NT2/D1 (cell line): ENCODE measurements at regions not wholly inside any gene's neighbourhood (a gene's known extent, or its start where the extent isn't known, plus 50 kb on each side); places are given as distances from the start of the nearest gene placed in this dataset.

Experiments
- DNase-seq: peaks from one replicate; pipeline ENCODE4 v3.0.0-alpha.2; 2011; ENCODE audit warnings: low read depth, low spot score
- H3K27me3 ChIP-seq: 2 replicates; pipeline ENCODE4 v1.6.0; 2011; ENCODE audit warnings: mild to moderate bottlenecking; ENCODE audit not compliant: insufficient read length, insufficient read depth
- H3K36me3 ChIP-seq: 2 replicates; pipeline ENCODE4 v1.6.1; 2011; ENCODE audit warnings: mild to moderate bottlenecking, low read length, mixed read lengths; ENCODE audit not compliant: insufficient read depth, insufficient read length
- H3K4me1 ChIP-seq: 2 replicates; pipeline ENCODE4 v1.5.1; 2011; ENCODE audit not compliant: insufficient read depth, insufficient read length
- H3K4me3 ChIP-seq: 2 replicates; pipeline ENCODE4 v1.5.1; 2011; ENCODE audit warnings: low read depth; ENCODE audit not compliant: insufficient read length
- H3K9ac ChIP-seq: 2 replicates; pipeline ENCODE4 v1.6.0; 2011; ENCODE audit warnings: low read depth; ENCODE audit not compliant: insufficient read length
- H3K9me3 ChIP-seq: 2 replicates; pipeline ENCODE4 v1.5.1; 2011; ENCODE audit warnings: mild to moderate bottlenecking, low read length; ENCODE audit not compliant: insufficient read depth
- SUZ12 ChIP-seq: IDR thresholded peaks from 2 replicates; pipeline ENCODE4 v1.6.1; 2011; ENCODE audit not compliant: insufficient read length, insufficient read depth; ENCODE audit errors: extremely low read depth
- YY1 ChIP-seq: IDR thresholded peaks from 2 replicates; pipeline ENCODE4 v1.6.1; 2011; ENCODE audit not compliant: insufficient read length, insufficient read depth
- ZNF274 ChIP-seq: IDR thresholded peaks from 2 replicates; pipeline ENCODE4 v1.6.1; 2011; ENCODE audit warnings: mild to moderate bottlenecking, low read depth, low read length

DNA sequence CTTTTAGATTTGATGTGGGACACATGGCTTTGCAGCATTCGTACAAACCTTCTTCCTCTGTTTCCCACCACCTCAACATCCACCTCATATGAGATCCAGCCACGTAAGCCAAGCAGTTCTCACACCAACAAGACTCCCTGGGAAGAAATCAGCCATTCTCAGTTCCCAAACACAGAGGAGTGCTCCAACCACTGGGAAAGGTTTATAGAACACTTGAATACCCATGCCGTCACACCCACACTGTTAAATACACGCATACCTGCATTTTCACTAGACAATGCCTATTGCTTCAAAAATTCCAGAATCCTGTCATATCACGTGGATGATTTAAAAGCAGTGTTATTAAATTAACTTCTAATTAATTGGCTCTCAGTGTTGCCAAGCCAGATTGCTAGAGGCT lies 347.3 kb downstream of the ENC1 start:
- H3K36me3 ChIP-seq = no peaks in the 10 kb centered on the region
- TF ChIP-seq SUZ12 (no peak), ZNF274 (no peak), YY1 (no peak)
- no peaks in the 10 kb centered on the region for H3K27me3 ChIP-seq
- H3K9ac ChIP-seq = no peak overlapping the region
- no peak for DNase-seq
- no peaks in the 10 kb centered on the region for H3K9me3 ChIP-seq
- H3K4me3 ChIP-seq = no peak overlapping the region
- no peaks in the 10 kb centered on the region for H3K4me1 ChIP-seq

DNA sequence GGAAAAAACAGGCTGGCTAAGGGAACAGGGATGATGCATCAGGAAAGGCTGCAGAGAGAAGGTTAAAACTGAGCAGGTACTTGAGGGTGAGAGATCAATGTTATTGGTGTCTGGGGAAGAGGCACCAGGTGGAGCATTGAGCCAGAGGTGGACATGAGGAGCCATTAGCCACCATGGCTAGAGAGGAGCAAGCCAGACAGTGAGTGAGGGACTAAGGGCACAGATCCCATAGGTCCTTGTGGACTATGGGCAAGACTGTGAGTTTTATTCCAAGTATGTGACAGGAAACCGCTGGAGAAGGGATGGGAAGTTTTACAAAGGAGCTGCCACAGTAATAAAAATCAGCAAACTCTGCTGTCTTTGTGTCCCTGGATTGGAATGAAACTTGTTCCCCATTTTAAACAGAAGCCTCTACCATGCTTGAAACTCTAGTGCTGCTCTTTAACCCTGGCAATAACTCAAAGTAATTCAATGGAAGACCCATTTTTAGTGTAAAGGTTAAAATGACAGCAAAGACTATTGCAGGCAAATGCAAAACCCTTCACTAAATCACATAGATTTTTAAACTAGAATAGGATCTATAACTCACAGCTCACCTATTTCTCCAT lies 349.8 kb downstream of the ENC1 start:
- Histone ChIP-seq H3K27me3 (no peaks in the 10 kb centered on the region), H3K4me3 (no peak overlapping the region), H3K36me3 (no peaks in the 10 kb centered on the region), H3K9ac (no peak overlapping the region), H3K9me3 (no peaks in the 10 kb centered on the region), H3K4me1 (no peaks in the 10 kb centered on the region)
- TF ChIP-seq YY1 = no peak
- TF ChIP-seq SUZ12 = no peak
- DNase-seq = no peak

DNA sequence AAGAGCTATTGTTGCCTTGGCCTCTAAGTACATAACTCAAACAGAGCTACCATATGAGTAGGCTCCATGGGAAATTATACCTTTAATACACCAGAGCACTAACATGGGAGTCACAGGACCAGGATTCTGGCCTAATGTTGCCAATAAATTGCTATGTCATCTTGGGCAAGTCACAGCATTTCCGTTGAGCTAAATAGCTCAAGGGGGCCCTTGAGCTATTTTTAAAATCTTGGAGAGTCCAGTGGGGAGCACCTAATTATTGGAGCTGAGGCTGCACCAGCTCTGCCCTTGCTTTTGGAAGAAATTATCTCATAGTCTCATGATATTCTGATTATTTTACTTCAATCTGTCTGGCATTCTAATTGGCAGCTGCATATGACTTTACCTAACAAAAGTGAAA lies 350.8 kb downstream of the ENC1 start:
- TF ChIP-seq SUZ12 (no peak), YY1 (no peak), ZNF274 (no peak)
- Histone ChIP-seq H3K4me3 (no peak overlapping the region), H3K9me3 (no peaks in the 10 kb centered on the region), H3K36me3 (no peaks in the 10 kb centered on the region), H3K4me1 (no peaks in the 10 kb centered on the region), H3K9ac (no peak overlapping the region), H3K27me3 (no peaks in the 10 kb centered on the region)
- no peak for DNase-seq

DNA sequence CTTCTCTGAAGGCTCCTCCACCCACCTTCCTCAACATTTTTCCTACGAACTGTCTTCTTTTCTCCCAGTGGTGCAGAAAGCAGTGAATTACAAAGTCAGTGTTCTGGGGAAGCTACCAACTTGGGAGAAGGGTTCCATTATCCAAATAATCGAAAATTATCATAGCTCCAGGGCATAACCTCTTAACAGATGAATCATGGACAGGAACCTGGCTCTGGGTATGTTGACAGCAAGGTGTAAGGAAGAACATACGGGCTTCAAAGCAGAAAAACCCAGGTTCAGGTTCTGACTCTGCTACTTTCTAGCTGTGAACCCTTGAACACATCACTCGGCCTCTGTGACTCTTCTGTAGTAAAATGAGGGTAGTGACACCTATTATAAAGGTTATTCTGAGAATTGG lies 351.3 kb downstream of the ENC1 start:
- H3K36me3 ChIP-seq = no peaks in the 10 kb centered on the region
- H3K9me3 ChIP-seq = no peaks in the 10 kb centered on the region
- no peaks in the 10 kb centered on the region for H3K4me1 ChIP-seq
- H3K9ac ChIP-seq = no peak overlapping the region
- no peak for DNase-seq
- H3K27me3 ChIP-seq = no peaks in the 10 kb centered on the region
- TF ChIP-seq YY1 = no peak
- TF ChIP-seq SUZ12 = no peak
- no peak for TF ChIP-seq ZNF274
- H3K4me3 ChIP-seq = no peak overlapping the region

DNA sequence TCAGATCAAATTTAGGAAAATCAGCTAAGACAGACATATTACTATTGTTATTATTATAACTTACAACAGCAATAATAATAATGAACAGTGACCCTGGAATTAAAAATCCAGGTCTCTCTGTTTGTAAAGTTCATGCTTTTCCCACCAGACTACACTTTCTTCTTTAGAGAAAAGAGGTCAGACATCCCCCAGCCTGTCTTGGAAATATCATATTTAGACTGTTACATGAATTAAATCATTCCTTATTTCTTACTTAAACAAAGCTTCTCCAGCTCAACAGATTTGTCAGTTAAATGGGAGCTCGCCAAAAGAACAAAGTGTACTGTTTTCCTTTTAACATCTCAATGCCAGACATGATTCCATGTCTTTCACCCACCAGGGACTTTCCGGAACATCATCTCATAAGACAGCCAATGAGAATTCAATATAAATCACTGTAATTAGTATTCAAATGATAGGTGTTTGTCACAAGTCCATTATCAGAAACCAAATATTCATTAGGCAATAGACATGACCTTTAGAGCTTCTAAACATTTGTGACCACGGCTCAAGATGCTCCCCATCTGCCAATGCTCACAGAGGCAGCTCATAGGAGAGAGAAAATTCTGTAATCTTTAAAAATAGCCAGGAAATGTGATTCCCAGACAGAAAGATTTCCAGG lies 351.9 kb downstream of the ENC1 start:
- Histone ChIP-seq H3K4me3 (no peak overlapping the region), H3K9ac (no peak overlapping the region), H3K36me3 (no peaks in the 10 kb centered on the region), H3K27me3 (no peaks in the 10 kb centered on the region), H3K9me3 (no peaks in the 10 kb centered on the region), H3K4me1 (no peaks in the 10 kb centered on the region)
- no peak for DNase-seq
- no peak for TF ChIP-seq SUZ12
- no peak for TF ChIP-seq ZNF274
- TF ChIP-seq YY1 = no peak

DNA sequence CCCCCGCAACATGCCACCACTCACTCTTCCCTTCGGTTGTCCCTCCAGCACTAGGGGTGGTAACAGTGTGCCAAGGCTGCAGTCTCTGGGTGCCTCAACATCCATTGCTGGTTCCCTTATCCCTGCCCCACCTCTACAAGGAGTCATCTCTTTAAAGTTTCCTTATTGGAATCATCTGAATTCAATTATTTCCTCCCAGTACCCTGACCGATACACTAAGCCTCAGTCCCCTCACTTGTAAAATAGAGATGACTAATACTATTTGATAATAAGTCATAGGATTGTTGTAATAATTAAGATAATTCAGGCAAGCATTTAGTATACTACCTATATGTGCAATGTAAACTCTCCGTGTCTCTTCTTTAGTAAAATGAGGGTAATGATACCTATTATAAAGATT lies 352.5 kb downstream of the ENC1 start:
- no peaks in the 10 kb centered on the region for H3K36me3 ChIP-seq
- no peak overlapping the region for H3K9ac ChIP-seq
- no peak overlapping the region for H3K4me3 ChIP-seq
- no peaks in the 10 kb centered on the region for H3K9me3 ChIP-seq
- no peaks in the 10 kb centered on the region for H3K27me3 ChIP-seq
- DNase-seq = no peak
- TF ChIP-seq ZNF274 (no peak), SUZ12 (no peak), YY1 (no peak)
- H3K4me1 ChIP-seq = no peaks in the 10 kb centered on the region

DNA sequence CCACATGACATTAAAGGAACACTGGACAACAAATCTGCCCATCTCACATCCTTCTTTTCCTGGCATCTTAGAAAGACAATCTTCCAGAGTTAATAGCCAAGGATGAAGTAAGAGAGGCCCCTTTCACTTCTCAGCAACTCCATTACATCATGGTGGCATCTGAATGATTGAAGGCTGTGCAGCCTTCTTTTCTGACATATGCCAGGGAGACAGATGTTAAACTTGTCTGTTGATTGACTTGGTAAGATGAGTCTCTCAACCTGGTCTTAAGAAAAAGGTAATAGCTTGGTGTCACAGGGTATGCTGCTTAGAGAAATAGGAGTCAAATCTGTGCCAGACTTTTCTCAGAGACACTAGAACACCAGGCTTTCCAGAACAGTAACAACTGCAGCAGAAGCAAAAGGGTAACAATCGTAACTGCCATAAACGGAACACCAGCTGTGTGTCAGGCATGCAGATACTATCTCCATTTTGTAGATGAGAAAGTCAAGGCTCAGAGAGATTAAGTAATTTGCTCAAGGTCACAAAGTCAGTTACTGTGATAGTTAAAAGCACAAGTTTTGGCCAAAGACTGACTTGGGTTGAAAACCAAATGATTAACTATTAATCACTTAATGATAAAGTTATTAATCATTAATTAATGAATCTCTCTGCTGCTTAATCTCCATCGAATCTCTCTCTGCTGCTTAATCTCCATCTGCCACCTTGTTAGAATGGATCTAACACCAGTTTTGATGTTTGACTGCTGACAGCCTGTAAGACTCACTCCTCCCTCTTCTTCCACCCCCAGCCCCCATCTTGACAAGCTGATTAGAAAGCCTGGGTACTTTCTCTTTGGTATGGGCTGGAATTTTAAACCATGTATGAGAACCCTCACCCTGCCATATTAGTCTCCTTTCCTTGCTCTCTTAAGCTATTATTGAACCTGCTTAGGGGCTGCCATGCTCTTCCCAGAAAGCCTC lies 353.5 kb downstream of the ENC1 start:
- no peaks in the 10 kb centered on the region for H3K36me3 ChIP-seq
- no peaks in the 10 kb centered on the region for H3K4me1 ChIP-seq
- DNase-seq = no peak
- TF ChIP-seq SUZ12 = no peak
- no peak for TF ChIP-seq ZNF274
- no peak for TF ChIP-seq YY1
- H3K4me3 ChIP-seq = no peak overlapping the region
- no peak overlapping the region for H3K9ac ChIP-seq
- no peaks in the 10 kb centered on the region for H3K9me3 ChIP-seq
- no peaks in the 10 kb centered on the region for H3K27me3 ChIP-seq
